MCF 10A (cell line): ENCODE measurements at regions not wholly inside any gene's neighbourhood (a gene's known extent, or its start where the extent isn't known, plus 50 kb on each side); places are given as distances from the start of the nearest gene placed in this dataset.

Experiments used
- BruUV-seq: library from RNA; stranded (reverse); fragments of 400-500 nt; replicated peaks from 2 replicates; lab custom pipeline; 2021; lab: Mats Ljungman, UMichigan
- CTCF ChIA-PET: fragments of 300-600 bp; sonication (Branson Sonifier 250); formaldehyde crosslinking; extraction: SDS; loops from one replicate; lab custom pipeline; 2021; ENCODE audit warnings: antibody characterized with exemption, inconsistent platforms; lab: Yijun Ruan, JAX
- POLR2A ChIA-PET: fragments of 300-600, 350-650 bp; sonication (Branson Sonifier 250); formaldehyde crosslinking; extraction: SDS; loops from one replicate; lab custom pipeline; 2020; ENCODE audit warnings: antibody characterized with exemption, inconsistent platforms; lab: Yijun Ruan, JAX
- DNase-seq: peaks from one replicate; pipeline ENCODE4 v3.0.0-alpha.2; 2018; ENCODE audit not compliant: unreplicated experiment
- H3K27ac Mint-ChIP-seq: one replicate; pipeline ENCODE4 v1.8.0; 2022; ENCODE audit warnings: mild to moderate bottlenecking, low read depth, mixed read lengths; ENCODE audit not compliant: unreplicated experiment
- H3K27me3 Mint-ChIP-seq: one replicate; pipeline ENCODE4 v1.8.0; 2022; ENCODE audit warnings: mixed read lengths; ENCODE audit not compliant: insufficient read depth, unreplicated experiment
- H3K36me3 Mint-ChIP-seq: one replicate; pipeline ENCODE4 v1.8.0; 2022; ENCODE audit warnings: mild to moderate bottlenecking, moderate library complexity, mixed read lengths; ENCODE audit not compliant: insufficient read depth, unreplicated experiment
- H3K4me1 Mint-ChIP-seq: one replicate; pipeline ENCODE4 v1.8.0; 2022; ENCODE audit warnings: mixed read lengths; ENCODE audit not compliant: insufficient read depth, unreplicated experiment
- H3K4me3 Mint-ChIP-seq: one replicate; pipeline ENCODE4 v1.8.0; 2022; ENCODE audit warnings: mild to moderate bottlenecking, moderate library complexity, mixed read lengths; ENCODE audit not compliant: unreplicated experiment
- H3K9me3 Mint-ChIP-seq: one replicate; pipeline ENCODE4 v1.8.0; 2022; ENCODE audit warnings: mixed read lengths; ENCODE audit not compliant: unreplicated experiment
- intact Hi-C: fragments of 100-400 bp; cut with micrococcal nuclease; formaldehyde crosslinking; loops from 2 replicates; pipeline ENCODE4 v1.14.1; 2022
- TF ChIP-seq, protein P1 (sequence below): fragments of 200-600 bp; IDR thresholded peaks from one replicate; pipeline ENCODE4 v1.8.0; 2022; ENCODE audit warnings: antibody characterized with exemption, mild to moderate bottlenecking; ENCODE audit not compliant: unreplicated experiment

DNA sequence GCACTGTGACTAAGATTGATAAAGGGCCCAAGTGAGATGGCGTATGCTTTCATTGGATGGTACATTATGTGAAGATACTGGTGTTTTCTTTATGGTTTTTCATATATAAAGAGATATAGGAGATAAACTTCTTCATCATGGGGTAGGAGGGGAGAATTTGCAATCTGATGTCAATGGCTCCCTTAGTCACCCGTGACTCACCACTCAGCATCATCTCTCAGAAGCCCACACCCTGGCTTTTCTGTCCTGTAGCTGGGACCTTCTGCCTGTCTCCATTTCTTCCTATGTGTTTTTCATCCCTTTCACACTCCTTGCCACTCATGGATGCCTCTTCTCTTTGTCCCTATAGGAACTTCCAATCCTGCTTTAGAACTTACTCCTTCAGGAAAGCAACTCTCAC lies 114.3 kb upstream of the SEMA6D start:
- TF ChIP-seq, protein P1, sequence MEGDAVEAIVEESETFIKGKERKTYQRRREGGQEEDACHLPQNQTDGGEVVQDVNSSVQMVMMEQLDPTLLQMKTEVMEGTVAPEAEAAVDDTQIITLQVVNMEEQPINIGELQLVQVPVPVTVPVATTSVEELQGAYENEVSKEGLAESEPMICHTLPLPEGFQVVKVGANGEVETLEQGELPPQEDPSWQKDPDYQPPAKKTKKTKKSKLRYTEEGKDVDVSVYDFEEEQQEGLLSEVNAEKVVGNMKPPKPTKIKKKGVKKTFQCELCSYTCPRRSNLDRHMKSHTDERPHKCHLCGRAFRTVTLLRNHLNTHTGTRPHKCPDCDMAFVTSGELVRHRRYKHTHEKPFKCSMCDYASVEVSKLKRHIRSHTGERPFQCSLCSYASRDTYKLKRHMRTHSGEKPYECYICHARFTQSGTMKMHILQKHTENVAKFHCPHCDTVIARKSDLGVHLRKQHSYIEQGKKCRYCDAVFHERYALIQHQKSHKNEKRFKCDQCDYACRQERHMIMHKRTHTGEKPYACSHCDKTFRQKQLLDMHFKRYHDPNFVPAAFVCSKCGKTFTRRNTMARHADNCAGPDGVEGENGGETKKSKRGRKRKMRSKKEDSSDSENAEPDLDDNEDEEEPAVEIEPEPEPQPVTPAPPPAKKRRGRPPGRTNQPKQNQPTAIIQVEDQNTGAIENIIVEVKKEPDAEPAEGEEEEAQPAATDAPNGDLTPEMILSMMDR: no peak
- intact Hi-C loops: no loop called here
- Mint-ChIP-seq H3K27ac (no peak overlapping the region), H3K4me3 (no peak overlapping the region), H3K9me3 (no peaks in the 10 kb centered on the region), H3K4me1 (no peaks in the 10 kb centered on the region), H3K36me3 (no peaks in the 10 kb centered on the region), H3K27me3 (no peaks in the 10 kb centered on the region)
- CTCF ChIA-PET: interaction anchor here (0.7 kb wide), 1 partner anchor 387 kb away, joined by 3 read pairs; no protein-coding TSS in a partner anchor
- peak; percentile 21 for DNase-seq
- BruUV-seq: no TSS peak
- POLR2A ChIA-PET: interaction anchor here (0.8 kb wide), 1 partner anchor 40 kb away, joined by 3 read pairs; no protein-coding TSS in a partner anchor

- intact Hi-C loops: no loop called here
- BruUV-seq: no TSS peak
- Mint-ChIP-seq H3K27ac (no peak overlapping the region), H3K4me1 (no peaks in the 10 kb centered on the region), H3K36me3 (no peaks in the 10 kb centered on the region), H3K27me3 (no peaks in the 10 kb centered on the region), H3K4me3 (no peak overlapping the region), H3K9me3 (no peaks in the 10 kb centered on the region)
- CTCF ChIA-PET: no interaction called here
- DNase-seq: no peak
- POLR2A ChIA-PET: no interaction called here
- TF ChIP-seq, protein P1: no peak
Observed at GRCh38 chr15:47607695-47608094, 109.6 kb upstream of the SEMA6D start.

DNA sequence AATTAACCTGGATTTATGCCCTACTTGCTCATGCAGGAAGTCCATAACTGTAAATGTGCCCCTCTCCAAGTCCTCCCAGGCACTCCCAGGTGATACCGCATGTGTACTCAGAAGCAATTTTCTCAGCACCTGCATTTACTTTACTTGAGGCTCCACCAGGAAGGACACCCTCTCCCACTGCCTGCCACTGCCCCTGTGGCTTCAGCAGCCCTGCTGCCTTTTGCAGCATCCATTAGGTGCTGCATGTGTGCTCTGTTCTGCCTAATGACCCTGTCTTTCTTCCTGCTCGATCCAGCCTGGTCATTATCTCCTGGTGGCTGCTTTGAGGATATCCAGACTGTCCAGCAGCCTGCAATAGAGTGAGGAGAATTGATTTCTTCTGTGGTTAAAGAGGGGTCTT lies 107.6 kb upstream of the SEMA6D start:
- Mint-ChIP-seq H3K9me3 (no peaks in the 10 kb centered on the region), H3K27ac (no peak overlapping the region), H3K36me3 (no peaks in the 10 kb centered on the region), H3K27me3 (no peaks in the 10 kb centered on the region), H3K4me1 (no peaks in the 10 kb centered on the region), H3K4me3 (no peak overlapping the region)
- DNase-seq: no peak
- no TSS peak for BruUV-seq
- TF ChIP-seq, protein P1: no peak
- intact Hi-C loops: no loop called here
- ChIA-PET CTCF (no interaction called here), POLR2A (interaction anchor here (0.5 kb wide), 1 partner anchor 37 kb away, joined by 3 read pairs; no protein-coding TSS in a partner anchor)

DNA sequence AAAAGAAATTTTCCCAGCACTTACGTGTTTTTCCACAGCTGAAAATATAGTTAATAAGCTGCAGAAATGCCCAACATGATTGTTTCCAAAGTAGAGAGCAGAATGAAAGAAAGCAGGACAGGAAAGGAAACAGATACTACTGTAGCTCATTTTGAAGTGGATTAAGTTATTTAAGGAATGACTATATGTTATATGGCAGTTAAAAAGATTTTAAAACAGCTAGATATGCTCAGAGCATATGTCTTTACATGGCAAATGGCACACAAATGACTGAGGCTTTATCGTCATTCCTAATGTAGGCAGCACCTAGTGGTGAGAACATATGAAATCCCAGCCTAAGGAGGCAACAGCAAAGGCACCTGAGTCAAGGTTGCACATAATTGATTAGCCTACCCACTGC lies 106.6 kb upstream of the SEMA6D start:
- TF ChIP-seq, protein P1: no peak
- Mint-ChIP-seq H3K27ac (no peak overlapping the region), H3K36me3 (no peaks in the 10 kb centered on the region), H3K4me3 (no peak overlapping the region), H3K27me3 (no peaks in the 10 kb centered on the region), H3K9me3 (no peaks in the 10 kb centered on the region), H3K4me1 (no peaks in the 10 kb centered on the region)
- intact Hi-C loops: no loop called here
- ChIA-PET POLR2A (no interaction called here), CTCF (interaction anchor here (0.7 to 1.9 kb wide), 2 partner anchors 42 to 1305 kb away, joined by 6 read pairs; no protein-coding TSS in a partner anchor)
- DNase-seq: no peak
- no TSS peak for BruUV-seq
